ENCODE measurements at regions not wholly inside any gene's neighbourhood (a gene's known extent, or its start where the extent isn't known, plus 50 kb on each side); places are given as distances from the start of the nearest gene placed in this dataset.

DNA sequence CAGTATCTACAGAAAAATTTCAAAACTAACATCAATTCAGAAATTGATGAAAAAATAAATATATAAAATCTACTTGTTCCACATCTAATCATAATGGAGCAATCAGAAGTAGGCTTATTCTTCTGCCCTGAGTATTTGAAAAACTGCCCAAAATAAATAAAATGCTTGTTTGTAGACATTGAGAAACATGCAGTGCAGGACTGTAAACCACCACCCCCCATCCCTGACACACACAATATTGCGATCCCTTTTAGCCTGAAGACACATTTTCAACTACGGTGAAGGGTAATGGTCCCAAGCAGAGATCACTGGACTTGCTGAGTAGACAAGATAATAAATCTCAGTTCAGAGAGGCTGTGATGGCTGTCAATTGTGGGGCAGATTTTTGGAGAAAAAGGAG, 261.5 kb downstream of the C6orf118 start:
- TF ChIP-seq, protein P1, sequence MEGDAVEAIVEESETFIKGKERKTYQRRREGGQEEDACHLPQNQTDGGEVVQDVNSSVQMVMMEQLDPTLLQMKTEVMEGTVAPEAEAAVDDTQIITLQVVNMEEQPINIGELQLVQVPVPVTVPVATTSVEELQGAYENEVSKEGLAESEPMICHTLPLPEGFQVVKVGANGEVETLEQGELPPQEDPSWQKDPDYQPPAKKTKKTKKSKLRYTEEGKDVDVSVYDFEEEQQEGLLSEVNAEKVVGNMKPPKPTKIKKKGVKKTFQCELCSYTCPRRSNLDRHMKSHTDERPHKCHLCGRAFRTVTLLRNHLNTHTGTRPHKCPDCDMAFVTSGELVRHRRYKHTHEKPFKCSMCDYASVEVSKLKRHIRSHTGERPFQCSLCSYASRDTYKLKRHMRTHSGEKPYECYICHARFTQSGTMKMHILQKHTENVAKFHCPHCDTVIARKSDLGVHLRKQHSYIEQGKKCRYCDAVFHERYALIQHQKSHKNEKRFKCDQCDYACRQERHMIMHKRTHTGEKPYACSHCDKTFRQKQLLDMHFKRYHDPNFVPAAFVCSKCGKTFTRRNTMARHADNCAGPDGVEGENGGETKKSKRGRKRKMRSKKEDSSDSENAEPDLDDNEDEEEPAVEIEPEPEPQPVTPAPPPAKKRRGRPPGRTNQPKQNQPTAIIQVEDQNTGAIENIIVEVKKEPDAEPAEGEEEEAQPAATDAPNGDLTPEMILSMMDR (IDR thresholded peaks at IDR 0.05; ENCODE audit: low read length, missing control alignments) = no peak
- no peak overlapping the region for H3K4me3 ChIP-seq (replicated peaks; ENCODE audit: low read depth, low read length)
- no peak for DNase-seq (ENCODE audit: low read depth)

DNA sequence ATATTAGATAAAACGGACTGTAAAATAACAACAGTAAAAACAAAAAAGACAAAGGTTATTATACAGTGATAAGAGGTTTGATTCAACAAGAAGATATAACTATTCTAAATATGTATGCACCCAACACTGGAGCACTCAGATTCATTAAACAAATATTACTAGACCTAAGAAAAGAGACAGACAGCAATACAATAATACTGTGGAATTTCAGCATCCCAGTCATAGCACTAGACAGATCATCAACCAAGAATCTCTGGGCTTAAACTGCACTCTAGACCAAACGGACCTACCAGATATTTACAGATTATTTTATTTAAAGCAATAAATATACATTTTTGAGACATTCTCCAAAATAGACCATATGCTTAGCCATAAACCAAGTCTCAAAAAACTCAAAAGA, 263.8 kb downstream of the C6orf118 start:
- DNase-seq (ENCODE audit: low read depth) = no peak
- TF ChIP-seq, protein P1 (IDR thresholded peaks at IDR 0.05; ENCODE audit: low read length, missing control alignments) = no peak

DNA sequence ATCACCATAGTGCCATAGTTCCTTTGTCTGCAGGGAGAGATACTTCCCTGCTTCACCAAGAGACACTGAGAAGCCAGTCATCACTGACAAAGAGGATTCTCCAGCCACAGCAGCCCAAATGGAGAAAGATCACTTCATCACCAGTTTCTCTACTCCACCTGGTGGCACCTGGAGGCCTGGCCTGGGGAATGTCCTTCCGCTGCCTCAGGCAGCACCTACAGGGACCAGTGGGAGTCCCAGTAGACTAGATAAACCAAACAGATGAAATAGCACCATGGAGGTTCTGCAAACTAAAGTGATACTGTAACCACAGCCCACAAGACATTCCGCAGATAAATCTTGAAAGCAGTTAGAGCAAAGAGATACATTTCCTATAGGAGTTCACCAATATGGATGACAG, 266.5 kb downstream of the C6orf118 start:
- TF ChIP-seq, protein P1 (IDR thresholded peaks at IDR 0.05; ENCODE audit: low read length, missing control alignments) = no peak
- DNase-seq (ENCODE audit: low read depth) = no peak
- no peak overlapping the region for H3K4me3 ChIP-seq (replicated peaks; ENCODE audit: low read depth, low read length)

More for the DNA sequence above, 263.8 kb downstream of the C6orf118 start:
- H3K4me3 ChIP-seq (replicated peaks; ENCODE audit: low read depth, low read length) = no peak overlapping the region

DNA sequence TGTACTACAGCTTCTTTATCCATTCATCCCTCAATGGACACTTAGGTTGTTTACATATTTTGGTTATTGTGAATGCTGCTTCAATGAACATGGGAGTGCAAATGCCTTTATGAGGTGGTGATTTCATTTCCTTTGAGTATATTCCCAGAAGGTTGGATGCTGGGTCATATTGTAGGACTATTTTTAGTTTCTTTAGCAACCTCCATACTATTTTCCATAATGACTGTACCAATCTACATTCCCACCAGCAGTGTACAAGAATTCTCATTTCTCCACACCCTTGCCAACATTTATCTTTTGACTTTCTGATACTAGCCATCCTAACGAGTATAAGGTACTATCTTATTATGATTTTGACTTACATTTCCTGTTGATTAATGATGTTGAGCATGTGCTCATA, 269.0 kb downstream of the C6orf118 start:
- no peak for DNase-seq (ENCODE audit: low read depth)
- TF ChIP-seq, protein P1 (IDR thresholded peaks at IDR 0.05; ENCODE audit: low read length, missing control alignments) = no peak
- no peak overlapping the region for H3K4me3 ChIP-seq (replicated peaks; ENCODE audit: low read depth, low read length)

DNA sequence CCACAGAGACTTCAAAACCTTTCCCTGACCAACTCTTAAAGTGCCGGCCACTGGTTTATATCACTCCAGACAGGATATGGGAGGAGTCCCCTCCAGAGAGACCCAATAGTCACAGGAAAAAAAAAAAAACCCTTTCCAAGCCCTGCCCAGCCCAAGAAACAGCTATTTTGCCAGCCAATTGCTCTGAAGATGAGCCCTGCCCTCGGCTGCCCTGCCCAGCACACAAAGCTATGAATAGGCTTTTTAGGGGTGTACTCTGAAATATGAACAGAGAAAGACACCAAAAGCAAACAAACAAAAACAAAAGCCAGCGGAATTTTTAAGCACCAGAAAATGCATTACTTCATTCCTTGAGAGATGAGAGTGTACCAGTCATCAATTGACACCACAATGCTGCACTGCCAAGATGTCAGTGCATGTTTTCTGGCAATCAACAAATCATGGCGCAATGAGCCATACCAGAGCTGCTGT, 275.1 kb downstream of the C6orf118 start:
- H3K4me3 ChIP-seq (replicated peaks; ENCODE audit: low read depth, low read length) = no peak overlapping the region
- TF ChIP-seq, protein P1 (IDR thresholded peaks at IDR 0.05; ENCODE audit: low read length, missing control alignments) = no peak
- DNase-seq (ENCODE audit: low read depth) = no peak

DNA sequence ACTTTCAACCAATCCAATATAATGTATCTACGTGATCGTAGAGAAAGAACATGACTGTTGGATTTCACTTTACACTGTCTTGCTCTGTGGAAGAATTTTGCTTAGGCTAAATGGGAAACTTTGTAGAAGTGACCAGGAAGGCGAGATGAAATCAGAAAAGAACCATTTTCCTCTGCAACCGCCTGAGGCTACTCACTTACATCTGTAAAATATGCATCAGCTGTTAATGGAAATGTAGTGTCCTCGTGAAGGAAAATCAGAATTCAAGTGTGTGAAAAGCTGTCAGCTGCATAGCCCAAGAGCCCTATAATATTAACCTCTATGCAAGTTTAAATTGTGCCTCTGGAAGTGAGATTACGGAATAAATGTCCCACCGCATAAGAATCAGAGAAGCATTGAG, 277.9 kb downstream of the C6orf118 start:
- TF ChIP-seq, protein P1 (IDR thresholded peaks at IDR 0.05; ENCODE audit: low read length, missing control alignments) = no peak
- H3K4me3 ChIP-seq (replicated peaks; ENCODE audit: low read depth, low read length) = no peak overlapping the region
- no peak for DNase-seq (ENCODE audit: low read depth)

DNA sequence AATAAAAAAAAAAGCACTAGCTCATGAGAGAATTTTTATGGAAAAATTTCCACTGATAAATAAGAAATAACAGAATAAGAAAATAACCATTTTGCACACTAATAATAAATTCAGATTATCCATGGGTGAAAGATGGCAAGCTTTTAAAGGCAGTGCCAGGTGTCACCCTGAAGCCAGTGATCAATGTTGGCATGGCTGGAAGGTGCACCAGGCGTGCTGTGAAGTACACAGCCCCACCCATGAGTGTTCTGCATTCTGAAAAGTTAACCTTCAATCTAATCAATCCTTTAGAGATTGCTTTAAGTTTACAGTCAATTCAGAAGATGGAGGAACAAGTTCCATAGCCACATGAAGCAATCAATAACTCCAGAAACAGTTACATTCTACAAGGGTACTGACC, 284.4 kb downstream of the C6orf118 start:
- DNase-seq (ENCODE audit: low read depth) = no peak
- TF ChIP-seq, protein P1 (IDR thresholded peaks at IDR 0.05; ENCODE audit: low read length, missing control alignments) = no peak
- H3K4me3 ChIP-seq (replicated peaks; ENCODE audit: low read depth, low read length) = no peak overlapping the region
